ENCODE measurements at regions not wholly inside any gene's neighbourhood (a gene's known extent, or its start where the extent isn't known, plus 50 kb on each side); places are given as distances from the start of the nearest gene placed in this dataset.

DNA sequence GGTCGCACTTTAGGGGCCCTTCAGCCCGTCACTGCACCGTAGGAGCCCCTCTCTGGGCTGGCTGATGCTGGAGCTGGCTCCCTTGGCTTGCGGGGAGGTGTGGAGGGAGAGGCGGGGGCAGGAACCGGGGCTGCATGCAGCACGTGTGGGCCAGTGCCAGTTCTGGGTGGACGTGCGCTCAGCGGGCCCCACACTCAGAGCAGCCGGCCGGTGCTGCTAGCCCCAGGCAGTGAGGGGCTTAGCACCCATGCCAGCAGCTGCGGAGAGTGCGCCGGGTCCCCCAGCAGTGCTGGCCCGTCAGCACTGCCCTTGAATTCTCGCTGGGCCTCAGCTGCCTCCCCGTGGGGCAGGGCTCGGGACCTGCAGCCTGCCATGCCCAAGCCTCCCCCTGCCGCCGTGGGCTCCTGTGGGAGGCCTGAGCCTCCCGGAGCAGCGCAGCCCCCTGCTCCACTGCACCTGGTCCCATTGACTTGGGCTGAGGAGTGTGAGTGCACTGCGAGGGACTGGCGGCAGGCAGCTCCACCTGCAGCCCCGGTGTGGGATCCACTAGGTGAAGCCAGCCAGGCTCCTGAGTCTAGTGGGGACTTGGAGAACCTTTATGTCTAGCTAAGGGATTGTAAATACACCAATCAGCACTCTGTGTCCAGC lies 108.8 kb upstream of the RASGEF1B start:
- FAIRE-seq, result no peak

DNA sequence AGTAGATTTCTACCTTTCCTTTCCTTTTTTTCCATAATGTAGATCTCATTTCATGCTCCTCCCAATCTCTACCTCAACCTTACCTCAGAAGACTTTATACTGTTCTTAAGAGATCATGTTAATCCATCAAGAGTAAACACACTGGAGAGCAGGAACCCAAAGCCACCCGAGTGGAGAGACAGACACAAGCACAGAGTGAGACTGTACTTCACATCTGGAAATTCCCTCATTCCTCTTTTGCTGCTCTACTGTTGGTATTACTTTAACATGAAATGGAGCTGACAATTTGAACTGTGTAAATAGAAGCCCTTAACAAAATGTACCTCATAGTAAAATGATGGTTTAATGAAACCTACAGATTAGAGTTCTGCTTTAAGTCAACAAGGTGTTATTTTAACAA lies 105.7 kb upstream of the RASGEF1B start:
- FAIRE-seq, result no peak

DNA sequence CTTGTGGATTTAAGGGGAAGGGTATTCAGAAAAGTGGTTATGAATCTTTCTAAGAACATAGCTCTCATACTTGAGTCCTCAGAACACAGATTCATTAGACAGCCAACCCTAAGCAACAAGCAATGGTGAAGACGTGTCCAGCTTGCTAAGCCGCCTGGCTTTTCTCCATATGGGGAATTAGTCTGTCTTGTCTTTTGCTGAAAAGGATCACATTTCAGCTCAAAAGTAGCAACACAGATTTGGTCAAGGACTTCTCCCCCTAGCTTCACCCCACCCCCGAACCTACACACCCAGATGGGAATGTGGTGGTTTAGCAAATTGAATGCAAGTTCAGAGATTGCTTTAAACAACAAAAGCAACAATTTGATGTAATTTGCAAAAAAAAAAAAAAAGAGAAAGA lies 103.3 kb upstream of the RASGEF1B start:
- no peak for FAIRE-seq

DNA sequence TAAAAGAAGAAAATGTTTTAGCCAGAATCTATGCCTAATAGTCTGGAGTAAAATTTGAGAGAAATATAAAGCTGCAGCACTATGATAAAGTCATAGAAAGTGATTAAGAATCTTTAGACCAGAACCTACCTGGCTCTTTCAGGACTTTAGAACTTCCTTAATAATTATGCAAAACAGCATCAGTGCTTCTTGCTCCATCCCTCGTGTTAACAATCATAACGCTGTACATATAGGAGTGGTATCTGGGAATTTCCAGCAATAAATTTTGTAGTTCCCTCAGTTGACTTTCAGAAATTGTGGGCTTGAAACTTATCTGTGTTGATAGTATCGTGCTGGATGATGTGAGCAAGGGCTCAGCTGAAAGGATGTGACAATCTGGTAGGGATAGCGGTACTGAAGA lies 102.1 kb upstream of the RASGEF1B start:
- no peak for FAIRE-seq

DNA sequence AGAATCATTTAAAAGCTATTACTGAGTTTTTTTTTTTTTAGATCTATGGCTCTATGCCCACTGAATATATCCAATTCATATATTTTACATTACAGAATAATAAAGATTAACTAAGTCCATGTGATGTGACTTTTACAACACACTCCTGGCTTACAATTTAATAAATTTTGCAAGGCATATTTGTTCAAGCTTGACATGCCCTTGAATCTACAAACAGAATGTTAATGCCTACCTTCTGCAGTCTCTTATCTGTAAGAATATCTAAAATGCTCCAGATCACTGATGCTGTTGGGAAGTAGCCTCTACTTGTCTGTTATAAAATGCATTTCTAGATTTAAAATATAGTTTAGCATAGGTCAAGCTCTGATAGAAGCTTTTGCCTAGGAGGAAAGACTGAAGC lies 100.7 kb upstream of the RASGEF1B start:
- no peak for FAIRE-seq

DNA sequence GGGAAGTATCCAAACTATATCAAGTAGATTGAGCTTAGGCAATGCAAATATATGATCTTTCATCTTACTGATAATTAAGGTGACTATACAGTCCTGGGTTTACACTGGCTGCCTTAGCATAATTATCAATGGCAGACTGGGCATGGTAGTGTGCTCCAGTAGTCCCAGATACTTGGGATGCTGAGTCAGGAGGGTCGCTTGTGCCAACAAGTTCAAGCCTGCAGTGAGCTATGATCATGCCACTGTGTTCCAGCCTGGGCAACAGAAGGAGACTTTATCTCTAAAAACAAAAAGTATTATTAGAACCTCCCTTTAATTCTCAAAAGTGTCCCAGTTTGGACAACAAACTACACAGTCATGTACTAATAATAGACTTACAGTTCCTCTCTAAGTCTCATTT lies 99.4 kb upstream of the RASGEF1B start:
- no peak for FAIRE-seq

DNA sequence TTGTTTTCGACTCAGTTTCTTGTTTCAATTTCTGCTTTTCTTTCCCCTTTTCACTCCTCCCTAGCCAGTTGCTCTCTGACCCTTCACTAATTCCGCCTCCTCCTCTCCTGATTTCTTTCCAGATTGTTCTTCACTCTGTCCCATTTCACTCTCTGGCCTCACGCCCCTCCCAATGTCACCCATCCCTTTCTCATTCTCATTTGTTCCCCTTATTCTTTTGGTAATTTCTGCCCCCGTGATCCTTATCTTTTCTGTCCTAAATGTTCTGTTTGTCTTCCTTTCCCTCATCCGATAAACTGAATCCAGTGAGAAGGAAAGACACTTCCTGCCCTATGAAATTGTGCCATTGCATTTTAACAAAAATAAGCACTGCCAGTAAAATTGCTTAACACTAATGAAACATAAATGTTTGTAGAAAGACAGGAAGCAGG lies 94.5 kb upstream of the RASGEF1B start:
- FAIRE-seq, result no peak

DNA sequence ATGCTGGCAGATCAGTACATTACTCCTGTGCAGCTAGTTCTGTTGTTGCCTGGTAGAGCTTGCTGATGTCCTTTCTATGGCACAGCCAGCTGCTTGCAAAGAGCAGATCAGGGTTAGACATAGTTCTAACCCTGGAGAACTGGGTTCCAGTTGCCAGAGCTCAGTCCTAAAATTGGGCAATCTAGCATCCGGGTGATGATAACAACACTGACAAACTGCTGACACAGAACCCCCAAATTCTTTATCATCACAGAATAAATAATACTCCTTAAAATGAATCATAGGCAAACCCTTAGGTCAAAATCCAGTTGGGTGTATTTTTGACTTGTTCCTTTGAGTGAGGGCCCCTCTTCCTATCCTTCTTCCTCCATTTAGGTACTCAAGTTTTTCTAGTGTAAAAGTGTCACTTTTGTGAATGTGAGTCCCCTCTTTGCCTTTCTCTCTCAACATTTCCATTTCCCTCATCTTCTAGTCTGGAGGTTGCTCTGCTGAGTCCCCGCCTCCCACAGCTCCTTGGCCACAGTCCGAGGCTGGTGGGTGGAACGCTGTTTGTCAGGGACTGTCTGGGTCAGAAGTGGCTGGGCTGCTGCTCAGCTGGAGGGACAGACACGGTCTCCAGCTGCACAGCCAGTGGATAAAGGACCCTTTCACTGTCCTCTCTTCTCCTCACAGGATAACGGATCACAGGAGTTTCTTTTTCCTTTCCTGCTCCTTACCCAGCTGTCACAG lies 93.6 kb upstream of the RASGEF1B start:
- FAIRE-seq, result no peak

DNA sequence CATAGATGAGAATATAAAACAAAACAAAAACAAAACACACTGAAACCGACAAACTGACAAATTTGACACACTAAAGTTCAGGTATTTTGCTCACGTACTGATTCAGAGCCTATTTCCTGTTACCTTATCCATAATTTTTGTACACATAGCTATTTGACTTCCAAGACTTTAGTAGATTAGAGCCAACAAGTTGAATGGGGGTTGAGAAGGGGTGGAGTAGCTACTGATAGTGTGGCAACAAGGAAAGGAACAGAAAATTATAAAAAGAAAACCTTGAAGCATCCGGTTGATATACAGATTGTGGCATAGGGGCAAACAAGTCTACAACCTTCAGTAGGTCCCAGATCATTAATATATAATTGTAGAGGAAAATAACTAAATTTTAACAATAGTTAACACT lies 92.3 kb upstream of the RASGEF1B start:
- no peak for FAIRE-seq

DNA sequence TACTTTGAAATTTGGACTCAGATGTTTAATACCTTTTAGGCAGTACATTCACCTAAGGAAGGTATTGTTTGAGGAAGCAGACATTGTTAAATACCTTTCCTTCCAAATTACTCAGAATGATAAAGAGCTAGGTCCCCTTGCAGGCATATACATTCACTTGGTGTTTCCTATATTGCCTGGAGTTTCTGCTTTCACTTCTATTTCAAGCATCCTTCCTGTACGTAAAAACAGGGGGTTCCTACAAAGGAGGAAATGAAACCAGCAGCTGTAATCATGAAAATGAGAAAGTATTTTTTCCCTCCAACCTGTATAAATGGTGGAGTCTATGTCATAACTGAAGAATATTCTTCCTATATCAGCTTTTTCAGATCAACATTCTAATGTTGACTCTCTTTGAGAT lies 90.4 kb upstream of the RASGEF1B start:
- no peak for FAIRE-seq

DNA sequence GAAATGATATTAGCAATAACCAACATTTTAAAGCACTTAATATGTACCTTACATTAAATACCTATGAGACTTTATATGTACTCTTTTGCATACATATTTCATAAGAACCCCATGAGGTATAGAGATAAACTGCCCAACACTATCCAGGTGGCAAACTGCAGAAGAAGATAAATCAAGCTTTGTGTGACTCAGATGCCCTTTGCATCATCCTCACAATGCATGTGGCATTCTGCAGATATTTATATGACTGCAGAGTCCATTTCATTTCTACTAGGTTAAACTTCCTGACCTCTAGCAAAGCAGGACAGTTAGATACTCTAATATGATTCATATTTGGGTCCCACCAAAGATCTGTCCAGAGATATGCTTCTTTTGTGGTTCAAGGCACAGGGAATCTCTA lies 85.6 kb upstream of the RASGEF1B start:
- no peak for FAIRE-seq

DNA sequence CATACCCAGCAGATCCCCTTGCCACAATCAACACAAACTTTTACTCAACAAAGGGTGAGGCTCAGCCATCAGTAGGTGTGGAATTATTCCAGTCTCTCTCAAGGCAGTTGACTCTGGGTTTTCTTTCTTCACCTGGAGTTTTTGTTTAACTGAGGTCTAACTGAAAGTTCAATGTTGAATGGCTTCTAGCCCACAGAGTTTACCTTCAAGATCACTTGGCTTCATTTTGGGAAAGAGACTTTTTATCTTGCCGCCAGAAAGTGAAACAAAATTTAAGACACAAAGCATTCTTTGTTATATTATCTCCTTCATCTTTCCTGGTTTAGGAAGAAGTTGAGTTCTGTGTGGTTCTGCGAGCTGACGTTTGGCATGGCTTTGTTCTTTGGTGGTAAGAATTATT lies 83.8 kb upstream of the RASGEF1B start:
- FAIRE-seq, result peak; percentile 24

DNA sequence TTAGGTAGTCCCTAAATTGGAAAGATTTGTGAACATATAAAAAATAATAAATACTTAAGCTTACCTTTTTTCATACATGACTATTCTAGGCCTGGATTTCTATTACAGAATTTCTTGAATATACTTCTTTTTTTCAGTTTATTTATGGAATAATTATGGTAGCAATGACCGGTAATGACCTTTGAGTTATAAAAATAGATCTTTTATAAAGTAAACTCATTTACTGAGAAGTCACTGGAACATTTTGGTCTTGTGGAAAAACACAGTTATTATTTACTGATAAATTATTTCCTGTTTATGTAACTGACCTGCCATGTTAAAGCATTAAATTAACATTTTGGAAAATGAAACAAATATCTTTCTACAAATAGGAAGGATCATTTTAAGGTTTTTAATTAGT lies 80.4 kb upstream of the RASGEF1B start:
- FAIRE-seq, result peak; percentile 31

DNA sequence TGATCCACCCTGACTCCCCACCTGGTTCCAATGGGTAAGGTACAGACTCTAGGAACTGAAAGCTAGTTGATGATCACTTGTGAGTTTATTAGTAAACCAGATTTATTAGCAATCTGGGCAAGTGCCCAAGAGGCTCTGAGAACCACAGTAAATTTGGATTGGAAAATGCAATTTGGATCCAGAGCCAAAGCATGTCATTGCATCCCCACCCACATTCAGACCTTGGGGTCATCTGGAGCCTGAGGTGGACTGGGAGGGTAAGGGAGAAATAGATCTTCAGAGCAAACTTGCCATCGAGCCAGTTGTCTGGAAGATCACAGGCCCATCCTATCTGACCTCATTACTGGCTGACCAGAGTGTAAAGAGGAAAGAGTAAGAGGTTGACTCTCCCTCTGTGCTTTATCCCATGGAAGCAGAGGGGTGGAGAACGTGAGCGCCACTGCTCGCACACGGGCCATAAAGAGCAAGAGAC lies 78.7 kb upstream of the RASGEF1B start:
- no peak for FAIRE-seq

DNA sequence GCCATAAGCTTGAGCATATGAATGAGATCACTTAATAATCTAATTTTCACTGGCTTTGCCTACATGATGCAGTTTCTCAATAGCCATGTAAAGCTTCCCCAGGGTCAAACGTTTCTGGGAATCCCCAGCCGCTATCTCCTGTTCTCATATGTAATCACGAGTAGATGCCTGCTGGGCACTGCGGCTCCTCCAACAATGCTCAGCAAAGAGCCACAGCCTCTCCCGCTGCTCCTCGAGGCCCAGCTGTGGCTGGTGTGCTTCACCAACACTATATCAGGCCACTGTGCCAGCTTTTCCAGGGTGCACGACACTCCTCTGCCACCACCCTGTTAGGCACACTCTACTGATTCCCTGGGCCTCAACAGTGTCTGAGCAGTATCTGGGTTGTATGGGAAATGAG lies 78.3 kb upstream of the RASGEF1B start:
- FAIRE-seq, result no peak

DNA sequence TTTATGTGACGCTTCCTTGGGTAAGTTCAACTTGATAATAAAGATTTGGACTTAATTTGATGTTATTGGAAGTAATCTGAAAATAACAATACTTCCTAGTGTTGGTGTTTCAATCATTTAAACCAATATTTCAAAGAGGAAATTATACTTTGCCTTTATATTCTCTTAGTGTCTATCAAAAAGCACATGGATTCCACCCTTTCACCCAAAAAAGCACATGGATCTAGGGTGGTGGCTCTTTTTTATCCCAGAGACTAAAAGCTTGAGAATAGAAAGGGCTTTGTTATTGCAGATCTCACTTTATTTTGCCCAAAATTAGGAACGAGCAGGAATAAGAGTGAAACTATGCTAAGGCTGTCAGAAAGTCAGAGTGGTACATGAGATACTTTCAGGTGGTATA lies 75.1 kb upstream of the RASGEF1B start:
- no peak for FAIRE-seq

DNA sequence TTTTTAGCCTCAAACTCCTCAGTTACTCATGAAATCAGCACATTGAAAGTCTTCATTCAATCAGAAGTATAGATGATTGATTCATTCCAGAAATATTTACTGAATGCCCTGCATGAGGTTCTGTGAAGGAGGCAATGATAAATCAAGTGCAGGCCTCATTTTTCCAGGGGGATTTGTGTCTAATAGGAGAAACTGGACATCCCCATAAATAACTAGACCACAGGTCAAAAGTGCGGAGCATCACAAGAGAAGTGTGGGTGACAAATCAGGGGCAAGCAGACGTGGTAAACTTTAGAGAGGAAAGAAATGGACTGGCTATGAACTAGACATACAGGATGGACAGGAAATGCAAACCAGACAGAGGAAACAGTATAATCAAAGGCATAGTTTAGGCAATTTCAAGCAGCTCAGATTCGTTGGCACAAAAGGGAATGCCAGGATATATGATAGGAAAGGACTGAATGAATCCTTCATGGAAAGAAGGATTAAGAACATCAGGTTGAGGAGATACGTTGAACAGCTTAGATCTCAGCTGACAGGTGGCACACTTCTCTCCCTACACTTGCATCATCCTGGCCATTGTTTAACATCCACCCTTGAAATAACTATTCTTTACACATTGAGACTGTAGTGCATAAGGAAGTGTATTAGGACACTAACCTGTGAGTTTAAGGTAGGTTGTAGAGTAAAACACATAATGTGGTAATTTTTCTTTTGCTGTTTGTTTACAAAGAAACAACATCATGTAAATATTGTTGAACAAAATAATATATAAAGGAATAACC lies 69.6 kb upstream of the RASGEF1B start:
- no peak for FAIRE-seq

DNA sequence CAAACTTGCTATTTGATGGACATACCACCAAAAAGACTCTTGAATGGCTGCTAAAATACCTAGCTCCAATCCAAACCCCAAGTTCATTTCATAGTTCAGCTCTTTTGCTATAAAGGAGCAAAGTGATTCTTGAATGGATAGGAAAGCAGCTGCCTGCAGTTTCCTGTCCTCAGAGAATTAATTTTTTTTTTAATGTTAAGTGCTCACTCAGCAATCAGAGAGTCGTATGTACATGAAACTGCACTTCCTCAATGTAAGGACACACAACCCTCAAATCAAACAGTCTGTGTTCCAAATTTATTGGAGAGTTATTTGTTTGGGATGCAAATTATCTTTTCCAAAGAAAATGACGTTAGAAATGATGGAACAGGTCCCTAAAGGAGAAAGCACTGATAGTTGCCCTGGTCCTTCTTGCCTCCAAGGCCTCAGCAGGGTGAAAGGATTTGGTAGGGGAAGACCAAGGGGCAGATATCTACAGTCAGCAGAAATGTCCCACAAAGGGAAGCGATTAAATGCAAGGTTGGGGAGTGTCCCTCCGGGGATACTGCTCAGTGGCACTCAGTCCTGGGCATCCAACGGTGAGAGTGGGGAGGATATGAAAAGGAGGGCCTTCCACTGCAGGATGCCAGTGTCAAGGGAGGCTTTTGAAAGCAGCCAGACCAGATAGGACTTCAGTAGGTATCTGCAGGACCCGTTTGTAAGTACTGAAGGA lies 67.2 kb upstream of the RASGEF1B start:
- FAIRE-seq, result no peak

DNA sequence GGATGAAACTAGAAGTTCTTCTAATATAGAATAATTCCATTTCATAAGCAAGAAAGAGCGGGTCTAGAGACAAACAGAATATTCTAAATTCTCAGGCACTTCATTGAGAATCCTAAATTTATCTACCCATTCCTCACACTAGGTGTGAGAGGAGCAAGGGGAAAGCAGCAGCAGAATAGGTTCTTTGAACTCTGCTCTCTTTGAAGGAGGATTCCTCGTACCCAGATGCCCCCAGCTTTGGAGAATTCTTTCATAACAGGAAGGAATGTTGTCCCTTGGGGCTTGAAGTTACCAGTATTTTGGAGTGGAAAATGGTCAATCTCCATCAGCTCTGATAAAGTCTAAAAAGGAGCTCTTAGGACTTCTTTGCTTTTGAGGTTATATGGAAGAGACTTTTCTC lies 59.7 kb upstream of the RASGEF1B start:
- no peak for FAIRE-seq

DNA sequence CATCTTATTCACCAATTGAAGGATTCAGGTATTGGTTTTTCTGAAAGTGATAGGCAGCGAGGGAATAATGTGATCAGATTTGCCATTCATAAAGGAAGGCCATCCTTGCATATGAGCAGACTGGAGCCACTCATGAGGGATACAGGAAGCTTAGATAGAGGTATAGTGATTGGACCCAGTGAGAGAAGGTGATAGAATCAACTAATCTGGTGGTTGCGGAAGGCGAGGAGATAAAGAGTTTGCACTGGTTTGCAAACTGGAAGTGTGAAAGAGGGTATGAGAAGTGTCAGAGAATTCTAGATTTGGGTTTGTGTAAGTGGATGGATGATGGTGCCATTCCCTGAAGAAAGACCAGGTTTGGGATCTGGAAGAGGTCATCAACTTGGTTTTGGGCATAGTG lies 57.3 kb upstream of the RASGEF1B start:
- FAIRE-seq, result no peak

DNA sequence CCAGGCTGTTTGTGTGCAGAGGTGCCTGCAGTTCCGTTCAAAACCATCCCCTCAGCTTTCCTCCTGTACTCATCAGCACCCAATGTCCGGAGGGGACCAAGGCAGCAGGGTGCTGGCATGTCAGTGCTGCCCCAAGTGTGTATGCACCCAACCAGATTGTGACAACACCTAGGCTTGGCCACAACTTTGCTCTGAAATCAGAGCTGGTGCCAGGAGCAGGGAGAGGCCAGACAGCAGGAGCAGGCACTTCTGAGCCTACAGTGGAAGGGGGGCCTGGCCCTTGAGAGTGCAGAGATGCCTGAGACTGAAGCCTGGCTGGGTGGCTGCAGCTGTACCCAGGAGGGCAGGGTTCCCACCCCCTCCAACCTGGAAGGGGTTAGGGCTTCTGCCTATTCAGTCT lies 56.5 kb upstream of the RASGEF1B start:
- FAIRE-seq, result no peak

DNA sequence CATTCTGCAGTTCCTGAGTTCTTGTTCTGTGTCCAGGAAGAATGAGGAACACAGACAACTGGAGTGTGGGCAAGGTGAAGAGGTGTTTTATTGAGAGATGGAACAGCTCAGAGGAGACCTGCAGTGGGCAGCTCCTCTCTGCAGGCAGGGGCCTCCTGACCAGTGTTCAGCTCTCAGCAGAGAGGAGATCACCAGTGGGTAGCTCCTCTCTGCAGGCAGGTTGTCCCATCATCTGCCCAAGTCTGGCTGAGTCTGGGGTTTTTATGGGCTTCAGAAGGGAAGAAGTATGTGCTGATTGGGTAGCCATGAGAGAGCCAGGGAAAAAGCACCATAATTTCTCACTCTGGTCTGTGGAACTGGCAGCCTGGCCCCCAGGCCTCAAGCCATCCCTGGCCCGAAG lies 56.0 kb upstream of the RASGEF1B start:
- FAIRE-seq, result no peak

DNA sequence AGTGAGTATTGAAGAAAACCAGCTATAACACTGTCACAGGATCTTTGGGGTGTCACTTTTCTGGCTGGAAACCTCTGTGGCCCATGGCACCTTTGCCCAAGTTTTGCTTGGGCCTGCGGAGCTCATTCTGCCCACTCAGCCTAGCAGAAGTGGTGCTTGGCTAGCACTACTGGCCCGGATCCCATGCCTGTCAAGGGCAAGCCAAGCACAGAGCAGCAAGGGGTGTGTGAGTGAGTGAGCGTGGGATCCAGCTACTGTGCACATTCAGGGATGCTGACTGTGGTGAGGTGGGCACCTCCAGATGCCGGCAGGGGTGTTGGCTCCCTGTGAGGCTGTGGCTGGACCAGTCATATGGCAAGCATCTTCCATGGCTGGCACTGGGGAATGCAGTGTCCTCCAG lies 55.4 kb upstream of the RASGEF1B start:
- FAIRE-seq, result no peak

All from colon (tissue), 2 donors.